Trophoblast cell (in vitro differentiated cells and primary cell): ENCODE measurements at regions not wholly inside any gene's neighbourhood (a gene's known extent, or its start where the extent isn't known, plus 50 kb on each side); places are given as distances from the start of the nearest gene placed in this dataset.

Source experiments
- DNase-seq, 2 donors: peaks; one replicate each; pipeline ENCODE4 v3.0.0-alpha.2; 2016
- H2AFZ ChIP-seq: 2 replicates; pipeline ENCODE4 v1.6.1; 2013; ENCODE audit warnings: low read length, moderate library complexity, mild to moderate bottlenecking; ENCODE audit not compliant: insufficient read depth, poor library complexity
- H2AK5ac ChIP-seq: 2 replicates; pipeline ENCODE4 v1.6.1; 2013; ENCODE audit warnings: mild to moderate bottlenecking, low read length
- H2BK120ac ChIP-seq: 2 replicates; pipeline ENCODE4 v1.6.1; 2013; ENCODE audit warnings: low read length, mild to moderate bottlenecking, moderate library complexity; ENCODE audit not compliant: insufficient read depth, poor library complexity
- H2BK12ac ChIP-seq: 2 replicates; pipeline ENCODE4 v1.6.1; 2013; ENCODE audit warnings: mild to moderate bottlenecking, low read length, moderate library complexity
- H2BK5ac ChIP-seq: 2 replicates; pipeline ENCODE4 v1.6.1; 2013; ENCODE audit warnings: low read length, low read depth, moderate library complexity, mild to moderate bottlenecking; ENCODE audit not compliant: poor library complexity
- H3K14ac ChIP-seq: 2 replicates; pipeline ENCODE4 v1.6.1; 2013; ENCODE audit warnings: mild to moderate bottlenecking, low read length
- H3K18ac ChIP-seq: 2 replicates; pipeline ENCODE4 v1.6.1; 2013; ENCODE audit warnings: mild to moderate bottlenecking, low read length
- H3K23ac ChIP-seq: 2 replicates; pipeline ENCODE4 v1.6.1; 2013; ENCODE audit warnings: low read length
- H3K27ac ChIP-seq: 2 replicates; pipeline ENCODE4 v1.5.1; 2013; ENCODE audit warnings: low read depth, mild to moderate bottlenecking, inconsistent platforms, low read length, moderate library complexity
- H3K27me3 ChIP-seq: 2 replicates; pipeline ENCODE4 v1.6.1; 2013; ENCODE audit warnings: inconsistent platforms, mild to moderate bottlenecking, low read length, moderate library complexity; ENCODE audit not compliant: insufficient read depth
- H3K36me3 ChIP-seq, 2 experiments: 1 replicate in 1 of 2; 2 replicates in 1 of 2; pipeline ENCODE4 v1.6.1; 2013; ENCODE audit warnings: low read length in 2 of 2, mild to moderate bottlenecking in 2 of 2, moderate library complexity in 1 of 2; ENCODE audit not compliant: insufficient read depth in 2 of 2, control insufficient read depth in 1 of 2
- H3K4ac ChIP-seq: 2 replicates; pipeline ENCODE4 v1.6.1; 2013; ENCODE audit warnings: low read depth, mild to moderate bottlenecking, low read length, moderate library complexity
- H3K4me1 ChIP-seq, 2 experiments: 1 replicate in 1 of 2; 2 replicates in 1 of 2; pipeline ENCODE4 v1.6.1; 2013; ENCODE audit warnings: low read length in 2 of 2, mild to moderate bottlenecking in 2 of 2, moderate library complexity in 1 of 2; ENCODE audit not compliant: insufficient read depth in 2 of 2, control insufficient read depth in 1 of 2
- H3K4me2 ChIP-seq: 2 replicates; pipeline ENCODE4 v1.6.1; 2013; ENCODE audit warnings: inconsistent platforms, mild to moderate bottlenecking, low read length, moderate library complexity
- H3K4me3 ChIP-seq: 2 replicates; pipeline ENCODE4 v1.5.1; 2013; ENCODE audit warnings: mild to moderate bottlenecking, low read depth, low read length, inconsistent platforms
- H3K79me1 ChIP-seq: one replicate; pipeline ENCODE4 v1.6.1; 2013; ENCODE audit warnings: low read length
- H3K79me2 ChIP-seq: 2 replicates; pipeline ENCODE4 v1.6.1; 2013; ENCODE audit warnings: low read length, mild to moderate bottlenecking; ENCODE audit not compliant: control insufficient read depth, insufficient read depth, poor library complexity
- H3K9ac ChIP-seq: 2 replicates; pipeline ENCODE4 v1.6.1; 2013; ENCODE audit warnings: mild to moderate bottlenecking, low read length
- H3K9me3 ChIP-seq: 2 replicates; pipeline ENCODE4 v1.6.1; 2013; ENCODE audit warnings: low read depth, mild to moderate bottlenecking, control low read depth, inconsistent platforms, low read length; ENCODE audit not compliant: insufficient read depth
- H4K12ac ChIP-seq: 2 replicates; pipeline ENCODE4 v1.6.1; 2013; ENCODE audit warnings: low read depth, mild to moderate bottlenecking, low read length, moderate library complexity
- H4K8ac ChIP-seq: 2 replicates; pipeline ENCODE4 v1.6.1; 2013; ENCODE audit warnings: low read depth, mild to moderate bottlenecking, low read length, moderate library complexity
- H4K91ac ChIP-seq: one replicate; pipeline ENCODE4 v1.6.1; 2013; ENCODE audit warnings: low read depth, mild to moderate bottlenecking, low read length, moderate library complexity
- WGBS: extraction: QIAGEN DNeasy Blood & Tissue Kit; methylation state at CpG from one replicate; pipeline ENCODE4 v1.1.7; 2013; ENCODE audit warnings: missing lambda C conversion rate; ENCODE audit not compliant: insufficient read length, insufficient coverage; ENCODE audit errors: extremely low coverage; 5-methylcytosine and 5-hydroxymethylcytosine counted together

GRCh38 chr22:49237279-49237678, 590.4 kb downstream of the BRD1 start:
- no peaks in the 10 kb centered on the region for H3K79me2 ChIP-seq

DNA sequence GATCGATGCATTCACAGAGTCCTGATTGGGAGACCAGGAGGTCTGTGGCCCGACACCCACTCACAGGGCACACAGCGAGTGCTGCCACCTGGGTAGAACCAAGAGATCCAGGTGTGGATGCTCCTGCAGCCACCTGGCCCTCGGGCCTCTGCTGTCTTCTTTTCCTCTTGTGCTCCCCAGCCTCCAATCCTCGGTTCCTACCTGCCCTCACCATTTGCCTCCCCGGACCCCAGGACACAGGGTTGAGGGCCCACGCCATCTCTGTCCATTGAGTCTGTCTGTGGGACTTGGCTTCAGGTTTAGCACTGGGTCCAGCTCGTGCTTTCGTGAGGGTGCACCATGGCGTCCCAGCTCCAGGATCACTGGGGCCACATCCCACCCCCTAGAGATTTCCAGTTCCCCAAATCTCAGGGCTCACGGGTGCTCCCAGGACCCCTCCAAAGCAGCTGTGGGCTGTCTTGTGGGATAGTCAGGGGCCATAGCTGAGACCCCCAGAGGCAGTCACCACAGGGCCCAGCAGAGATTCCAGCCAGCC, 591.1 kb downstream of the BRD1 start:
- Histone ChIP-seq H2BK5ac (no peak overlapping the region), H3K4me3 (no peak overlapping the region), H3K23ac (no peak overlapping the region), H3K4ac (no peak overlapping the region), H2BK12ac (no peak overlapping the region), H3K27me3 (no peaks in the 10 kb centered on the region), H3K4me2 (no peak overlapping the region), H4K8ac (no peak overlapping the region), H4K12ac (no peak overlapping the region), H3K79me1 (no peaks in the 10 kb centered on the region), H3K27ac (no peak overlapping the region), H3K36me3 (no peaks in the 10 kb centered on the region), H2AFZ (no peak overlapping the region), H3K9ac (no peak overlapping the region), H2BK120ac (no peak overlapping the region), H3K79me2 (no peaks in the 10 kb centered on the region), H3K4me1 (no peaks in the 10 kb centered on the region), H3K18ac (no peak overlapping the region), H2AK5ac (no peak overlapping the region), H3K14ac (no peak overlapping the region), H3K9me3 (peaks cover 6% of the 10 kb centered on the region), H4K91ac (no peak overlapping the region)
- no peak for DNase-seq
- no CpG with 5 or more reads among the region's 11 CpGs for WGBS

More at GRCh38 chr22:49237279-49237678, 590.4 kb downstream of the BRD1 start:
- Histone ChIP-seq H3K36me3 (no peaks in the 10 kb centered on the region), H3K23ac (no peak overlapping the region), H2AFZ (no peak overlapping the region), H3K4ac (no peak overlapping the region), H2BK120ac (no peak overlapping the region), H2BK12ac (no peak overlapping the region), H3K18ac (no peak overlapping the region), H2BK5ac (no peak overlapping the region), H3K9me3 (peaks cover 8% of the 10 kb centered on the region), H3K4me2 (no peak overlapping the region), H2AK5ac (no peak overlapping the region), H3K14ac (no peak overlapping the region), H3K9ac (no peak overlapping the region), H3K4me3 (no peak overlapping the region), H4K12ac (no peak overlapping the region), H3K27ac (no peak overlapping the region), H3K79me1 (no peaks in the 10 kb centered on the region), H4K91ac (no peak overlapping the region), H3K4me1 (no peaks in the 10 kb centered on the region), H3K27me3 (no peaks in the 10 kb centered on the region), H4K8ac (no peak overlapping the region)
- no CpG with 5 or more reads among the region's 3 CpGs for WGBS
- no peak for DNase-seq

DNA sequence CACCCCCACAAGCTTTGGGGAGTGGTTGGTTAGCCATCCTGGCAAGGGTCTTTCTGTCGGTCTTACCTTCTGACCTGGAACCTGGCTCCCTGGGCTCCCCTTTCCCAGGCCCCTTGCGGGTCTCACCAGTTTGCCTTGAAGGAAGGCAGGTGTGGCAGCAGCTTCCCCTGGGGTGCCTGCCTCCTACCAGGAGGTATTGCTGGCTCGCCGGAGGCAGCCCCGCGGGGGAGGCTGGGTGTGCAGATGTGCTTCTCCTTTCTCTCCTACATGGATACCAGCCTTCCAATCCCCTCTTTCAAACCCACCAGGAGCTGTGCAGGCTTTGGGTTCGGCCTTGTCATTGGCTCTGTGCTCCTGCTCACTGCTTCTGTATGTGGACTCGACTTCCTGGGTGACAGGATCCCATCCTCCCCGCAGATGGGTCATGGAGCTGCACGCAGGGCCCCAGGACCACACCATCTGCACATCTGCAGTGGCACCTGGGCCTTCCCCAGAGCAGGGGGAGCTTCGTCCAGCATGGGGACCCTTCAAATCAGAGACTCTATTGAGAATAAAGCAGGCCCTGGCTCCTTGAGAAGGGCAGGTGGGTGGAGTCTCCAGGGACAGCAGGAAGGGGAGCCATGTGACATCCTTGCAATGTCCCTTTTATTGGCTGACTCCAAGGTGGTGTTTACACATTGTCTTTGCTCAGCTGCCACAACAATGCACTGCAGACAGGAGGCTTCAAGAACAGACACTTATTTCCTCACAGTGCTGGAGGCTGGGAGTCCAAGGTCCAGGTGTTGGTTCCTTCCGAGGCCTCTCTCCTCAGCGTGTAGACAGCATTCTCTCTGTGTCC, 592.0 kb downstream of the BRD1 start:
- Histone ChIP-seq H3K4ac (no peak overlapping the region), H3K27me3 (no peaks in the 10 kb centered on the region), H3K14ac (no peak overlapping the region), H4K8ac (no peak overlapping the region), H3K18ac (no peak overlapping the region), H3K4me3 (no peak overlapping the region), H4K91ac (no peak overlapping the region), H3K79me2 (no peaks in the 10 kb centered on the region), H3K4me1 (no peaks in the 10 kb centered on the region), H3K23ac (no peak overlapping the region), H3K36me3 (no peaks in the 10 kb centered on the region), H3K9me3 (peaks cover 6% of the 10 kb centered on the region), H3K4me2 (no peak overlapping the region), H3K9ac (no peak overlapping the region), H3K79me1 (no peaks in the 10 kb centered on the region), H2BK12ac (no peak overlapping the region), H2AFZ (no peak overlapping the region), H3K27ac (no peak overlapping the region), H2BK120ac (no peak overlapping the region), H2AK5ac (no peak overlapping the region), H4K12ac (no peak overlapping the region), H2BK5ac (no peak overlapping the region)
- no CpG with 5 or more reads among the region's 13 CpGs for WGBS
- no peak for DNase-seq

- Histone ChIP-seq H3K79me2 (no peaks in the 10 kb centered on the region), H4K8ac (no peak overlapping the region), H2BK12ac (no peak overlapping the region), H3K9ac (no peak overlapping the region), H3K4me3 (no peak overlapping the region), H2AFZ (no peak overlapping the region), H3K18ac (no peak overlapping the region), H3K27me3 (no peaks in the 10 kb centered on the region), H2BK5ac (no peak overlapping the region), H4K91ac (no peak overlapping the region), H3K4ac (no peak overlapping the region), H2AK5ac (no peak overlapping the region), H3K36me3 (no peaks in the 10 kb centered on the region), H4K12ac (no peak overlapping the region), H3K4me1 (no peaks in the 10 kb centered on the region), H3K27ac (no peak overlapping the region), H2BK120ac (no peak overlapping the region), H3K79me1 (no peaks in the 10 kb centered on the region), H3K4me2 (no peak overlapping the region), H3K9me3 (peaks cover 6% of the 10 kb centered on the region), H3K23ac (no peak overlapping the region), H3K14ac (no peak overlapping the region)
- DNase-seq, result no peak
- WGBS, result no CpG with 5 or more reads among the region's 3 CpGs
These were observed 593.2 kb downstream of the BRD1 start for GRCh38 chr22:49234459-49234858.
